ENCODE measurements at regions not wholly inside any gene's neighbourhood (a gene's known extent, or its start where the extent isn't known, plus 50 kb on each side); places are given as distances from the start of the nearest gene placed in this dataset.

DNA sequence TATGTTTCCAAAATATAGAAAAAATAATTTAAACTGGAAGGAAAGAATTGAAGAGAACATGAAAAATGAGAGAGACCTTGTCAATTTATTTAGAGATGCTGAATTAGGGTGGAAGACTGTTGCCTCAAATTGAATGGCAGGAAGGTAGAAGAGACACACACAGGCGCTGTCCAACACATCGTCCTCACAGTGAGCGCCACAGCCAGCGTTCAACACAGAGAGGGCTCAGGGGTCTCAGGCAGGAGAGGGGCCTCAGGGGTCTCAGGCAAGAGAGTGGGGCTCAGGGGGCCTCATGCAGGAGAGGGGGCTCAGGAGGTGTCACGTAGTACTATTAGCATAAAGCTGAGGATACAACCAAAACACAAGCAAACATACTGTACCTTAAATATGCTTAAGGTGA is 65.7 kb downstream of the TMEM18 start:
- DNase-seq, result no peak

DNA sequence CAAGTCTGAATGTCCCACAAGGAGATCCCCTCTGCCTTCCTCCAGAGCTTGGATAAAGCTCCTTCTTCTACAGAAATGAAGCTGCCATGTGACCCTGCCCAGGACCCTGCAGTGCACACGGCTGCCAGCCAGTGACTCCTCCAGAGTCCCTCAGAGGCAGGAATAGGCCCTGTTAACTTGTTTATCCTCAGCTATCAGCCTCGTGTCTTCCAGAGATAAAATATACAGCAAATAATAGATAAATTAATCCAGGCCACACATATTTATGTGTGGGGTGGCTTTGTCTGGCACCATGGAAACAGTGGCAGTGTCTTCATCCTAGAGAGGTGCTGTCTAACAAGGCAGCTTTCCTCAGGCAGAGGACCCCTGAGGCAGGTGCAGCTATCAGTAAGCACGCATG is 66.7 kb downstream of the TMEM18 start:
- DNase-seq, result no peak

DNA sequence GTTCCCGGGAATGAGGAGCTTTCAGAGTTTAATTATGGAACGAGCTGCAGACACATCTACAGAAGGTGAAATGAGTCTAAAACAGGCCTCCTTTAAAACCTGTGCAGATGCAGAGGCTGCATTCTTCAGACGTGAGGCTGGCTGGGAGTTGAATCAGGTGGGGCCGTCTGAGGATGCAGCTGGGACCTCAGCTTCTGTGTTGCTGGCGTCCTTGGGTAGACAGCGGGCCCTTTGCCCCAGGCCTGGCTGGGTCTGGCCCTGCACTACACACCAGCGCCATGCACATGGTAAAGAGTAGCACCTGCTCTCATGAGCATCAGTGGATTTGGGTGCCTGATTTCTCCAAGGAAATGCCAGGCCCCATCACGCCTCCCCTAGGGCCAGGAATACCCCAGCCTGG is 67.3 kb downstream of the TMEM18 start:
- no peak for DNase-seq

DNA sequence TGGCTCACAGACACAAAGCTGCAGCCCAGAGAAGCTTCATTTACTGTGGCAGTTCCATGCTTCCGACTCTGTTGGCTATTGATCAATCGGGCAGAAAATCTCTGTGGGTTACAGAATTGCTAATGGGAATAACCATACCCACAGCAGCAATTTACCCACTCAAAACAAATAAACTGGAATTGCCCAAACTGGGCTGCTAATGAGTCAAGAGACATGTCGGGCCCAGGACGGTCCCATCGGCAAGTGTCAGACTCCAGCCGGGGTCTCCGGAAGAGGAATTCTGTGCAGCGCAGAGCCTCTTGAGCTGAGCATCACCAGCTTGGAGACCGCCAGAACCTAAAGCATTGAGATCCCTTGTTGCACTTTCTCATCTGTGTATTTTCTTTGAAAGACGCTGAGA is 67.8 kb downstream of the TMEM18 start:
- no peak for DNase-seq

DNA sequence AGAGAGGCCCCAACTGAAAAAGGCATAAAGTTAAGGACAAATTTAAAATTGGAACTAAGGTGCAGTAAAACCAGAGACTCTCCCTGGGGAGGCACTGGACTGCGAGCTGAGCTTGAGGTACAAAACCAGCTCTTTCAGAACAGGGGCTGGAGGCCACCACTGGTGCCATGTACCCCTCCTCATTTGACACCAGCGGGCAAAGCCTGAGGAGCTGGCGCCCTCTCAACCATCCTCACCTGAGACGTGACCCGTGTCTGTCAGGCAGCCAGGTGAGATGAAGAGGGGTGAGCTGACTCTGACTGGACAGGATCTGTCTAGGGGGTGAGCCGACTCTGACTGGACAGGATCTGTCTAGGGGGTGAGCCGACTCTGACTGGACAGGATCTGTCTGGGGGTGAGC is 68.5 kb downstream of the TMEM18 start:
- no peak for DNase-seq

DNA sequence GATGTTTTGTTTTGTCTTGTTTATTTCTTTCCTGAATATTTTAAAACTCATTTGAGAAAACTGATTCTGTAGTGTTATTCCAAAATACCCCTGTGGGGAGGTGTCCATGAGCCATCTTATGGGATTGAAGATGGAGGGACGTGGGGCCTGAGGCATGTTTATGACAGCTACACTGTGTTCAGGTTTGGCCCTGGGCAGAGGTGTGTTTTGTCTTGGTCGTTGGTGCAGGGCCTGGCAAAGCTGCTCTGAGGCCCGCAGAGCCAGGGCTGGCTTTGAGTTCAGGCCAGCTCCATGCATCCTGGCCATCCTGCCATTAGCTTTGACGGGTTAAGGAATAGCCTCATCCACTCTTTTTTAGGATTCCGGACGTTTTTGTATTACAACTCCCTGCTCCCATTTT is 68.9 kb downstream of the TMEM18 start:
- DNase-seq, result no peak

DNA sequence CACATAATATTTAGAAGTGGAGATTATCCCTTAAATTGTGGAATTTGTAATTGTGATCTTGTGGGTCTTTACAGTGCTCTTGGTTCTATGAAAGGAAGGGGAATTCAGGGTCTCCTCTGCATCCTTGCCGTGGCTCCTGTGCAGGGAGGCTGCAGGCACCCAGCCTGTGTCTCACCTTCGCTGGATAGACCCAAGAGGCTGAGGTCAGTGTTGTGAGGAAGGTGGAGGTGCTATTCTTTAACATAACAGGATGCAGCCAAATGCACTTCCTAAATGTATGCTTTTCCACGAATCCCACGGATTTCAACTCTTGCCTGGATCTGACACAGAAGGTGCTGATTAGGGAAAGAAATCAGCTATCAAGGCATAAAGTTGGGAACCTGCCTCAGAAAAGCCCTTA is 69.5 kb downstream of the TMEM18 start:
- no peak for DNase-seq

DNA sequence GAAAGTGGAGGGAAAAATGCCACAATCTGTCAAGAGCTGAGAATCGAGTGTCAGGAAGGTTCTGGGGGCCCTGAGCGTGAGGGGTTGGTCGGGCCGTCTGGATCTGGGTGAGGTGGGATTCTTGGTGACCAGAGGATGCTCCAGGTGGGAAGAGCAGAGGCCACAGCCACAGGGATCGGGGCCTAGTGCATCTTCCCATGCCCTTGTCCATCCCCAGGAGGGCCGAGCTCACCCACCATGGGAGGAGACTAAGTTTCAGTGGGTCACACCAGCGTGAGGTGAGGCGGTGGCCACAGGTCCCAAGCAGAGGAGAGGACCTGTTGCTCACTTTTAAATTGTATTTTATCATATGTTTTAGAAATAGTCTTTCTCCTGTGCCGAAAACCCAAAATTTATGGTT is 70.0 kb downstream of the TMEM18 start:
- DNase-seq, result no peak

DNA sequence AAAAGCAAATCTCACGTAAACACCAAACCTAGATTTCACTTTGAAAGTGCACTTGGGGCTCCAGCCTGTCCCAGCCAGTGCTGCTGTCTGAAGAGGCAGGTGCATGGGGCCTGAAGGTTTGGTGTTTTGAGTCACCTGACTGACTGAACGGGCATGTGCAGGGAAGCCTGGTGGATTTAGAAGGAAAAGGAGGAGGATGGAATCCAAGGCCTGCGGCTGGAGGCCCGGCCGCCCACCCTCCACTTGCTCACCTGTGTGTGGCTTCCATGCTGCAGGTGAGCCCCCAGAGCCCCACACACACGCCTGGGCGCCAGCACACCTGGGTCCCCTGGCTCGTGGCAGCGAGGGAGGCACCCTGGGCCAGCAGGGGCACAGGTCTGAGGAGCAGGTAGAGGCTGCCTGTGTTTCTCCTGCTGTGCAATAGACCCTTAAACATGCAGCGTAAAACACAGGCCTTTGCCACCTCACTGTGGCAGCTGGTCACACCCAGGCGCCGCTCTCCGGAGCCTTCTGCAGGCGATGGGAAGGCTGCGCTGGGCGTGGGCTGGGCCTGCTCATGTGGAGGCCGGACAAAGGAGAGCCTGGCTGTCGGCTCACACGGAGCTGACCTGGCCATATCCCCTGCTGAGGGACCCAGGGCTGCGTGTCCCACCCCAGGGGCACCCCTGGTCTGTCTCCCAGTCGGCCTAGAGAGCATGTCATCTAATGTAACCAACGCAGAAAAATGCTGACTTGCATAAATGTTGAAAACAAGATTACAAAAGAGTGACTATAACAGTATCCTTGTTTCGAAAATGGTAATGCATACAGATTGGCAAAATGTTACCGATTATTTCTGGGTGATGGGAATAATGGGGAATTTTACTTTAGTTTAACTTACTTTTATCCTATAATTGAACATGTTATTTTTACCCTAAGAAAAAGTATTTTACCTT is 71.3 kb downstream of the TMEM18 start:
- no peak for DNase-seq

DNA sequence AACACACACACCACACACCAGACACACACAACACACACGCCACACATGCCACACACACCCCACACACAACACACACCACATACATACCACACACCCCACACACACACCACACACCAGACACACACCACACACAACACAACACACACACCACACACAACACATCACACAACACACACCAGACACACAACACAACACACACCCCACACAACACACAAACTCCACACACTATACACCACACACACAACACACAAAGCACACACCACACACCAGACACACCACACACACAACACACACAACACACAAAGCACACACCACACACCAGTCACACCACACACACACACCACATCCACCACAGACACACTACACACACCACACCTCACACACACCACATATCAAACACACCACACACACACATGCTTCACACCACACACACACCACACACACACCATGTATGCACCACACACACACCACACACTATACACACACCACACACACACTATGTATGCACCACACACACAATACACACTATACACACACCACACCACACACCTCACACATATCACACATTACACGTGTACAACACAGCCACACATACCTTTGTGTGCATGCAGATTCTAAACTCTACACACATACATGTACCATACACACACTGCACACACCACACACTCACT is 72.2 kb downstream of the TMEM18 start:
- DNase-seq, result no peak

DNA sequence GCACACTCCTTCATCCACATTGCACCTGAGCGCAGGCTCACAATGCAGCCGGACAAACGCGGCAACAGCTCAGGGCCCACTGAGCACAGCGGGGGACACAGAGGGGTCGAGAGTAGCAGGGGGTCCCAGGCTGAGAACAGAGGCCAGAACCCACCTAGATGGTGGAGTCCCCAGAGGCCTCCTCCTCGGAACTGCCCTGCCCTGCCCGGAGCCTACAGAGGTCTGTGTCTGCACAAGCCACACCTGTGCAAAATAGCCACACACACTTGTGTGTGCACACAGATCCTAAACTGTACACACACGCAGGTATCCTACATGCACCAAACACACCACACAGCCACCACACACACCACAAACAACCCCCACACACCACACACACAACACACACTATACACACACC is 72.8 kb downstream of the TMEM18 start:
- no peak for DNase-seq

DNA sequence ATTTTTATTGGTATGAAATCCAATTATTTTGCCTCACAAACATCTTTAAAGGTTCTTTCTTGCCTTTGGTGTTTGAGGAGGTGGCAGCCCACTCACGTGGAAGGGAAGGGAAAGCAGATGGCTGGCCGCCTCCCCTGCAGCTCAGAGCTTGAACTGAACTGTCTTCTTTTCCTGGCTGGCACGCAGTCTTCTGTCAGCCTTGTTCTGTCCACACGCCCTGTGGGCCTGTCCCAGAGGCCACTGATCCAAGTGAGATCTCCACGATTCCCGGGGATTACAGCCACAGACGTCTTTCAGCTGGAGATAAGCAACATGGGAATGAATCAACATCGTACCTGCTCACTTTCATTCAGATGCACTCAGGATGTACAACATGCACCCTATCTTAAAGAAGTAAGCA is 73.3 kb downstream of the TMEM18 start:
- no peak for DNase-seq

DNA sequence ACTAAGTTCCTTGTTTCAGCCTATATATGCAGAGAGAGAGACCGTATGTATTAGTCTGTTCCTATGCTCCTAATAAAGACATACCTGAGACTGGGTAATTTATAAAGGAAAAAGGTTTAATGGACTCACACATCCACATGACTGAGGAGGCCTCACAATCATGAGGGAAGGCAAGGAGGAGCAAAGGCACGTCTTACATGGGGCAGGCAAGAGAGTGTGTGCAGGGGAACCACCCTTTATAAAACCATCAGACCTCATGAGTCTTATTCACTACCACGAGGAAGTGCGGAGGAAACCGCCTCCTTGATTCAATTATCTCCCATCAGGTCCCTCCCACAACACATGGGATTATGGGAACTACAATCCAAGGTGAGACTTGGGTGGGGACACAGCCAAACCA is 73.8 kb downstream of the TMEM18 start:
- no peak for DNase-seq

DNA sequence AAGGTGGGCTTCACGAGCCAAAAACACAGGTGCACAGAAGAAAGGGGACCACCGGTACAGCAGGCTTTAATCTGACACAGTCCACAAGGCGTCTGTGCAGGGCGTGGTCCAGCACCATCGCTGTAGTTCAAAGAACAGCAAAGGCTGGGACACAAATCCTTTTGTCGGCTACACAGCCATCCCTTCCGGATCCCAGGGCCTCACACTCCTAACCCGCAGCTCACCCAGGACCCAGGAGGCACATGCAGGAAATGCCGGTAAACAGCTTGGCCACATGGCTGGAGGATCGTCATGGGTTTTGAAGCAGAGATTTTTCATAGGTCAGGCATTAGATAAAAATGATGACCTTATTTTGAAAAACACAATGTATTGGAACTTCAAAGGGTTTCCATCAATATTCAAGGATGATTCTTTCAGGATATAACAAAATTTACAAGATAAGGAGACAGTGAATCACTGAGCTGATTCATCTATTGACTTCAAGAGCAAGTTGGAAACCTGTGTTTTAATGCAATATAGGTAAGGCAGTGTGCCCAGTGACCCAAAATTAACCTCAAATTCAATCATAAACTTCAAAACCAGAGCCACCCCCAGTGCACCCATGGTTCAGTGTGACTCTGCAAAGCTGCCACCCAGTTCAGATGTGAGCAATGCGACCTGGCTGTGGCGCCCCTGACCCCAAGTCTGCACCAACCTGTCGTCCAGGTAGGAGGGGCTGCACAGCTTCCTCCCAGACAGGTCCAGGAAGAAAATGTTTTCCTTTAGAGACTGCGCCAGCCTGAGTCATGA is 74.4 kb downstream of the TMEM18 start:
- no peak for DNase-seq

DNA sequence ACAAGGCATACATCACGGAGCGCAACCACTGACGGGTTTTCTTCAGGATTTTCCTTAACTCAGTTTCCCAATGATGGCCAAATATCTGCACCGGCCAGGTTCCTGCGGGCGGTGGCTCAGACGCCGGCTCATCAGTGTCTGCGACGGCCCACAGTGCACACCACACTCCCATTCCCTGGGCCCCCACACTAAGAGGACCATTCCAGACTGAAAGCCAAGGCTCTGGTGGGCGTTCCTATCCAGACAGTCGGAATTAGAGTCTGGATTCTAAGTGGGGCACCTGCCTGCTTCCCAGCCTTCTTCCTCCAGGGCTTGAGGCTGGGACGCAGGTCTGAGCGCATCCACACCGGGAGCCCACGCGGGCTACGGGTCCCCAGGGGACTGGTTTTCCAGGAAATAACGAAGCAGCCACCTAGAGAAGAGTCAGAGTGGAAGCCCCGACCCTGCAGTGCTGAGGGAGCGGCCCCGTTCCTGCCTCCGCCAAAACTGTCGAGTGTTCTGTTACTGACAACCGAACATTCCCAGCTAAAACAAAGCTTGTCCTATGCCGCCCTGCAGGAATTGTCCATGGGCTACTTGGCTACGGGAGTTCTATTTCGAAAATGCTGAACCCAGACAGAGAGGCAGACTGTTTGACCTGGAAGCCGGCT is 75.3 kb downstream of the TMEM18 start:
- no peak for DNase-seq

DNA sequence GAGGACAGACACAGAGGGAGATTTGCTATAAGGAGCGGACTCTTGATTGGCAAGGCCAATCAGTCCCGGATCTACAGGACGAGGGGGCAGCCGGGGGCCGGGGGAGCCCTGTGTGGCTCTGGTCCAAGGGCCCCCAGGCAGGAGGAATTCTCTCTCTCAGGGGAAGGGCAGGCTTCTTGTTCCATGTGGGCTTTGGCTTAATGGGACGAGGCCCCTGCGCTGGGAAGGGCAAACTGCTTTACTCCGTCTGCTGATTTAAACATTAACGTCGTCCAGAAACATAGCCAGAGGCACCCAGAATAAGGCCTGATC is 75.9 kb downstream of the TMEM18 start:
- DNase-seq, result no peak

DNA sequence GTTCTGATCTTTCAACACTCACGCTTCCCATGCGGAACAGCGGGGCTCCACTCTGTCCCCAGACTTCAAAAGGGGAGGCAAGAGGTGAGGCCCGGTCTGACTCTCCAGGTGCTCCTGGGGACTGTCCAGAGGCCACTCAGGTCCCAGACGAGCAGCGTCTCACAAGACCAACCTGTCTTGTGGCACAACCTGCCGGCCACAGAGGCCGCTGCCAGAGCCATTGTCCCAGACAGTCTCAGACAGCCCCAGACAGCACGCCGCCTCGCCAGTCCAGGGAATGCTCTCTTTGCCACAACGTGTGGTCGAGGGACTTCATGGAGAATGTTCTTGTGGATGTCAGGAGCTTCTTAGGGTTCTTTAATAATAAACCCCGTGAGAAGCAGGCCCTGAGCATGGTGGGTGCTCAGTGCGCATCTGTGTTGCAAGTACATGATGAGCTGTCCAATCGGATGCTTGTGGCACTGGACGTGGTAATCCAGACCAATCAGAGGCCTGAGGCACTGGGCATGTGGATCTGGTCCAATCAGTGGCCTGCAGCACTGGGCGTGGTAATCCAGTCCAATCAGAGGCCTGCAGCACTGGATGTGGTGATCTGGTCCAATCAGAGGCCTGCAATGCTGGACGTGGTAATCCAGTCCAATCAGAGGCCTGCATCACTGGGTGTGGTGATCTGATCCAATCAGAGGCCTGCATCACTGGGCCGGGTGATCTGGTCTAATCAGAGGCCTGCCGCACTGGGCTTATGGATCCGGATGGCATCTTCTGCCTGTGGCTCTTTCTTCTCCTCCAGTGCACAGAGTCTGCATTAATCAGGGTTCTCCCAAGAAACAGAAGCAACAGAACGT is 76.4 kb downstream of the TMEM18 start:
- no peak for DNase-seq

DNA sequence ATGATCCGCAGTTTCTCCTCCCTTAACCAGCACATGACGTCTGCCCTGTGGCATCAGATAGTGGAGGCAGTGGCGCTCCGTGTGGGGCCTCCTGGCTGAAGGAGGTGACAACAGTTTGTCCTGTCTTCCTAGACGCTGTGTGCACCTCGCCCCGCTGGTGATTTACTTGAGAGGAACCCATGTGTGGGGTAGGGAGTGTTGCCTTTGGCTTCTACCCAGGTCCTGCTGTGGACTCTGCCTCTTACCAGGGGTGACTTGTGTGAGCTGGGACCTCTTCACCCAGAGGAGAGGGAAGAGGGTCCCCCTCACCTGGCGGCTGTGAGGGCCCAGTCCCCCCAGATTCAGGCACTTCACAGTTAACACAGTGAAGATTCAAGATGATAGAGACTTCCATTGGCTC is 77.6 kb downstream of the TMEM18 start:
- no peak for DNase-seq

DNA sequence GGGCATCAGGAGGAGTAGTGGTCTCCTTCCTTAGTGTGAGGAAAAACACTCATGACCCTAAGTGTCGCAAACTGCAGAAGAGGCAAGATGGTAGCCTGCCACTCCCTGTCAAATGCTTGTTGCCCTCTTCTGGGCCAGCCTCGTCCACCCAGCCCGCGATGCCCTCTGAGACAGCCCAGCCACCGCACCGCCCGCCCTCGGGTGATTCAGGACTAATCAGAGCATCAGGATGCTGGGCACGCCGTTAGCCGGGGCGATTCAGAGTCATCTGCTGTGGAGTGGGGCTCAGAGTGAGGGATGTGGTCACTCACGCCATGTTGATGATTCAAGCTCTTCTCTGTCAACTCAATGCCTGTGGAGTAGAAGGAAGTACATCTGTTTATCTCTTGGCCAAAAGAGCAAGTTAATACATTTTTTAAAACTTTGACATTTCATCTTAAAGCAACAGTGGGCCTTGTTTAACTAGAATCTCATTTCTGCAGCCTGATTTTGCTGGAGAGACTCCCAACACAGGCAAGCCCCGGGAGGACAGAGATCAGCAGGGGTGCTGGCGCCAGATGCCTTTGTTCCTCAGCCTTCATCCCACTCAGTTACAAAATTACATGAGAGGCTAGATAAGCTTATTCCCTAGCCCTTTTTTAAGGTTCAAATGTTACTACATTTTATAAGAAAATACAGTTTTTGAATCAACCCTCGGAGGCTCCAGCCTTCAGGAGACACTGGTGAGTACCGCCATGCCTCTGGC is 79.0 kb downstream of the TMEM18 start:
- no peak for DNase-seq

DNA sequence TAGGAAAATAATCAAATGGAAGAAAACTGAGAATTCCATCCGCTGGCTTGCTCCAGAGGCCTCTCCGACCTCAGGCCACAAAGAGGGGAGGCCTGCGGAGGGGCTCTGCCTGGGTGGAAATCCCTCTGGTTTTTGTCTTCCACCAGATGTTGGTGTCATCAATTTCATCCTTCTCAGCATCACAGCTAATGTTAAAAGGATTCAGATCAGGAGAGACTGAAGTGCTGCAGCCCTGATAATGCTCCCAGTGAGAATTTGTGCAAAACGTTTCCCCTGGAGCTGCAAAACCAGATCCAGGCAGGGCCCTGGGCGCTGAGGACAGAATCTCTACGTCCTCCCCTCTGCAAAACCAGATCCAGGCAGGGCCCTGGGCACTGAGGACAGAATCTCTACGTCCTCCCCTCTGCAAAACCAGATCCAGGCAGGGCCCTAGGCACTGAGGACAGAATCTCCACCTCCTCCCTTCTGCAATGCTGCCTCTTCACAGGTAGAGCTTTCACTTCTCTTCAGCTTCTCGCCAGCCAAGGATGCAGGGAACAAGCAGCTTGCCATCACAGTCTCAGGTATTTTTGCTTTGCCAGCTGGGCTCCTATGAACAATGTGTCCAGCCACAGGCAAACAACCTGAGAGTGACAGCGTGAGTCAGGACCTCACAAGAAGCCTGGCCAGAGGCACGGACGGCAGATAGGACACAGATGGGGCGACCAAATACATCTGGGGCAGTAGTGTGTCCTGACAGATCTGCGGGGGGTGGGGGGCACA is 81.2 kb downstream of the TMEM18 start:
- DNase-seq, result no peak
